ENCODE measurements at regions not wholly inside any gene's neighbourhood (a gene's known extent, or its start where the extent isn't known, plus 50 kb on each side); places are given as distances from the start of the nearest gene placed in this dataset.

DNA sequence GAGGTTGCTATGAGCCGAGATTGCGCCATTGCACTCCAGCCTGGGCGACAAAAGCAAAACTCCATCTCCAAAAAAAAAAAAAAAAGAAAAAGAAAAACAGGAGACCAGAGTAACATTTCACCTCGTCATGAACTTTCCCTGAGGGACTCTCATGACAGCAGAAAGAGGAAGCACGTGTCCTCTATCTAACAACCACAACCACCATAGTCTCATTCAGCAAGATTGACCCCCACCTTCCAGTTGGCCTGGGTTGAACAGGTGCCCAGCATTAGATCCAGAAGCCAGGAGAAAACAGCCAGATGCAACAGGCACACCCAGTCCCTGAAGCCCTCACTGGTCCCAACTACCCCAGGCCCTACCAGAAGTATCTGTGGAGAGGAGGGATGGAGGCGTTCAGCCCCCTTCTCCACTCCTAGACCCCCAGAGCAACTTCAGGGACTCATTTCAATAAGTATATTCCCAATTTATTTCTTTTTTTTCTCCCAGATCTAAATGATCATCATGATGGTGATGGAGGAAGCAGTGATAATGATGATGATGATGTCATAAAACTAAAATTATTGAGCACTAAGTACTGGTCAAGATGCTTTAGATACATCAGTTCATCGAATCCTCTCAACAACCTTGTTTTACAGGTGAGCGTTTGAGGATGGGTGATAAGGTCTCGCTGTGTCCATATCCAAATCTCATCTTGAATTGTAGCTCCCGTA lies 235.0 kb downstream of the EFCAB11 start:
- H3F3A ChIP-seq (ENCODE audit: insufficient read depth, low read length, poor library complexity, severe bottlenecking), result no peaks in the 10 kb centered on the region
- no peak overlapping the region for H3K4me3 ChIP-seq (ENCODE audit: low read length)
- no peak overlapping the region for H3K4me2 ChIP-seq (ENCODE audit: low read length)
- no peak overlapping the region for H3K27ac ChIP-seq (ENCODE audit: low read length)
- no peaks in the 10 kb centered on the region for H3K36me3 ChIP-seq (ENCODE audit: insufficient read depth, low read length)
- no peaks in the 10 kb centered on the region for H4K20me1 ChIP-seq (ENCODE audit: insufficient read depth)
- no peaks in the 10 kb centered on the region for H3K9me3 ChIP-seq (ENCODE audit: low read length)
- TF ChIP-seq, protein P1, sequence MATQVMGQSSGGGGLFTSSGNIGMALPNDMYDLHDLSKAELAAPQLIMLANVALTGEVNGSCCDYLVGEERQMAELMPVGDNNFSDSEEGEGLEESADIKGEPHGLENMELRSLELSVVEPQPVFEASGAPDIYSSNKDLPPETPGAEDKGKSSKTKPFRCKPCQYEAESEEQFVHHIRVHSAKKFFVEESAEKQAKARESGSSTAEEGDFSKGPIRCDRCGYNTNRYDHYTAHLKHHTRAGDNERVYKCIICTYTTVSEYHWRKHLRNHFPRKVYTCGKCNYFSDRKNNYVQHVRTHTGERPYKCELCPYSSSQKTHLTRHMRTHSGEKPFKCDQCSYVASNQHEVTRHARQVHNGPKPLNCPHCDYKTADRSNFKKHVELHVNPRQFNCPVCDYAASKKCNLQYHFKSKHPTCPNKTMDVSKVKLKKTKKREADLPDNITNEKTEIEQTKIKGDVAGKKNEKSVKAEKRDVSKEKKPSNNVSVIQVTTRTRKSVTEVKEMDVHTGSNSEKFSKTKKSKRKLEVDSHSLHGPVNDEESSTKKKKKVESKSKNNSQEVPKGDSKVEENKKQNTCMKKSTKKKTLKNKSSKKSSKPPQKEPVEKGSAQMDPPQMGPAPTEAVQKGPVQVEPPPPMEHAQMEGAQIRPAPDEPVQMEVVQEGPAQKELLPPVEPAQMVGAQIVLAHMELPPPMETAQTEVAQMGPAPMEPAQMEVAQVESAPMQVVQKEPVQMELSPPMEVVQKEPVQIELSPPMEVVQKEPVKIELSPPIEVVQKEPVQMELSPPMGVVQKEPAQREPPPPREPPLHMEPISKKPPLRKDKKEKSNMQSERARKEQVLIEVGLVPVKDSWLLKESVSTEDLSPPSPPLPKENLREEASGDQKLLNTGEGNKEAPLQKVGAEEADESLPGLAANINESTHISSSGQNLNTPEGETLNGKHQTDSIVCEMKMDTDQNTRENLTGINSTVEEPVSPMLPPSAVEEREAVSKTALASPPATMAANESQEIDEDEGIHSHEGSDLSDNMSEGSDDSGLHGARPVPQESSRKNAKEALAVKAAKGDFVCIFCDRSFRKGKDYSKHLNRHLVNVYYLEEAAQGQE (IDR thresholded peaks at IDR 0.05; ENCODE audit: borderline replicate concordance), result no peak
- no peak for TF ChIP-seq TAF1 (IDR thresholded peaks at IDR 0.05; ENCODE audit: low read depth)
- no peak for TF ChIP-seq EZH2 (IDR thresholded peaks at IDR 0.05; ENCODE audit: borderline replicate concordance, insufficient read depth, low read length, poor library complexity, severe bottlenecking)
- TF ChIP-seq EP300 (conservative IDR thresholded peaks at IDR 0.05; ENCODE audit: poor library complexity, severe bottlenecking), result no peak
- no peak for TF ChIP-seq POLR2AphosphoS5 (IDR thresholded peaks at IDR 0.05)
- no peak for TF ChIP-seq CTCF (IDR thresholded peaks at IDR 0.05; ENCODE audit: poor library complexity, severe bottlenecking)
- TF ChIP-seq MXI1 (conservative IDR thresholded peaks at IDR 0.05; ENCODE audit: poor library complexity, severe bottlenecking), result no peak
- no peak for TF ChIP-seq RAD21 (conservative IDR thresholded peaks at IDR 0.05)
- TF ChIP-seq SMC3 (conservative IDR thresholded peaks at IDR 0.05; ENCODE audit: poor library complexity), result no peak
- no peaks in the 10 kb centered on the region for H3K79me2 ChIP-seq (replicated peaks; ENCODE audit: insufficient read depth, low read length)
- H3K9me2 ChIP-seq (ENCODE audit: insufficient read depth, low read length), result no peaks in the 10 kb centered on the region
- no peak overlapping the region for H2AFZ ChIP-seq (ENCODE audit: low read depth, low read length)
- H3K27me3 ChIP-seq (ENCODE audit: insufficient read depth, low read depth, low read length), result no peaks in the 10 kb centered on the region
- no peak overlapping the region for H3K9ac ChIP-seq (ENCODE audit: low read length)

DNA sequence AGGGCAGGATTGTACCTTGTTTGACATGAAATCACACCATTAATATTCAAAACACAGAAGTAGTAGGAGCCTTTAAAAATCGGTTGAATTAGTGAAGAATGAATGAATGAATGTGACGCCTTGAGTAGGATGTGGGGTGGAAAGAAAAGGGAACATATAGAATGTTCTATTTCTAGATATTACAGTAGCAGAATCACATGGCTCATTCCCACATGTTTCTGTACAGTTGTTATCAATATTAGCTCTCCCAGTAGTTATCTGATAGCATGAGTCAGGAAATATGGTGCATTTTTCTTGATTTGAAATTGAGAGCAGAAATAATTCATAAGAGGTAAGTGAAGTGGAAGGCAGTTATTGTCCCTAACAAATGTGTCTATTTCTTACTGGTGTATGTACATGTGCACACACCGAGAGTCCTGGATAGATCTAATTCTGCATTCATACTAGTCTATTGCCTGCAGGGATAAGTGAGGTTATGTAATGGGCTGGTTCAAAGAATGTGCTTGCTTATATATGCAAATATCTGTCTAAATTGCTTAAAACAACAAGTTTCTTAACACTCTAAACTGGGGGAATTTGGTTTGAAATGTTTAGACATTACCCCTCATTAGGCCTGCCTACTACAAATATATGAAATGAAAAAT lies 245.4 kb downstream of the EFCAB11 start:
- Histone ChIP-seq H4K20me1 (ENCODE audit: insufficient read depth) (no peaks in the 10 kb centered on the region), H3K27ac (ENCODE audit: low read length) (no peak overlapping the region), H3K36me3 (ENCODE audit: insufficient read depth, low read length) (no peaks in the 10 kb centered on the region), H3K27me3 (ENCODE audit: insufficient read depth, low read depth, low read length) (no peaks in the 10 kb centered on the region), H3K9ac (ENCODE audit: low read length) (no peak overlapping the region), H3F3A (ENCODE audit: insufficient read depth, low read length, poor library complexity, severe bottlenecking) (no peaks in the 10 kb centered on the region), H3K9me2 (ENCODE audit: insufficient read depth, low read length) (no peaks in the 10 kb centered on the region), H3K4me3 (ENCODE audit: low read length) (no peak overlapping the region), H3K79me2 (replicated peaks; ENCODE audit: insufficient read depth, low read length) (no peaks in the 10 kb centered on the region), H2AFZ (ENCODE audit: low read depth, low read length) (no peak overlapping the region), H3K9me3 (ENCODE audit: low read length) (no peaks in the 10 kb centered on the region), H3K4me2 (ENCODE audit: low read length) (no peak overlapping the region)
- TF ChIP-seq TAF1 (IDR thresholded peaks at IDR 0.05; ENCODE audit: low read depth) (no peak), RAD21 (conservative IDR thresholded peaks at IDR 0.05) (no peak), SMC3 (conservative IDR thresholded peaks at IDR 0.05; ENCODE audit: poor library complexity) (no peak), EZH2 (IDR thresholded peaks at IDR 0.05; ENCODE audit: borderline replicate concordance, insufficient read depth, low read length, poor library complexity, severe bottlenecking) (no peak), EP300 (conservative IDR thresholded peaks at IDR 0.05; ENCODE audit: poor library complexity, severe bottlenecking) (no peak), POLR2AphosphoS5 (IDR thresholded peaks at IDR 0.05) (no peak), MXI1 (conservative IDR thresholded peaks at IDR 0.05; ENCODE audit: poor library complexity, severe bottlenecking) (no peak), CTCF (IDR thresholded peaks at IDR 0.05; ENCODE audit: poor library complexity, severe bottlenecking) (no peak)
- TF ChIP-seq, protein P1 (IDR thresholded peaks at IDR 0.05; ENCODE audit: borderline replicate concordance), result no peak

Data from neural cell (in vitro differentiated cells).